ENCODE measurements at regions not wholly inside any gene's neighbourhood (a gene's known extent, or its start where the extent isn't known, plus 50 kb on each side); places are given as distances from the start of the nearest gene placed in this dataset.

GRCh38 chr10:61329854-61330253 is 123.3 kb downstream of the TMEM26 start:
- H3K36me3 ChIP-seq = no peaks in the 10 kb centered on the region
- ATAC-seq (no peak), DNase-seq (no peak)
- intact Hi-C loops (cut with DNase I) = no loop called here
- H3K9me3 ChIP-seq = no peaks in the 10 kb centered on the region
- H3K27me3 ChIP-seq = no peaks in the 10 kb centered on the region
- TF ChIP-seq CTCF (IDR thresholded peaks at IDR 0.05) = no peak
- no peaks in the 10 kb centered on the region for H3K4me1 ChIP-seq
- no peak overlapping the region for H3K4me3 ChIP-seq
- no peak overlapping the region for H3K27ac ChIP-seq

- intact Hi-C loops (cut with DNase I) = no loop called here
- Histone ChIP-seq H3K27ac (no peak overlapping the region), H3K9me3 (no peaks in the 10 kb centered on the region), H3K4me1 (no peaks in the 10 kb centered on the region), H3K4me3 (no peak overlapping the region), H3K27me3 (no peaks in the 10 kb centered on the region), H3K36me3 (no peaks in the 10 kb centered on the region)
- no peak for TF ChIP-seq CTCF (IDR thresholded peaks at IDR 0.05)
- DNase-seq = no peak
- ATAC-seq = no peak
Observed at GRCh38 chr10:61325223-61325960, 127.8 kb downstream of the TMEM26 start.

GRCh38 chr10:61323726-61324125 is 129.5 kb downstream of the TMEM26 start:
- no peak overlapping the region for H3K4me3 ChIP-seq
- intact Hi-C loops (cut with DNase I) = no loop called here
- no peaks in the 10 kb centered on the region for H3K36me3 ChIP-seq
- H3K27ac ChIP-seq = no peak overlapping the region
- no peak for DNase-seq
- no peaks in the 10 kb centered on the region for H3K9me3 ChIP-seq
- ATAC-seq = no peak
- H3K4me1 ChIP-seq = no peaks in the 10 kb centered on the region
- H3K27me3 ChIP-seq = no peaks in the 10 kb centered on the region
- TF ChIP-seq CTCF (IDR thresholded peaks at IDR 0.05) = no peak

- intact Hi-C loops (cut with DNase I) = no loop called here
- Histone ChIP-seq H3K27ac (no peak overlapping the region), H3K4me1 (no peaks in the 10 kb centered on the region), H3K9me3 (no peaks in the 10 kb centered on the region), H3K27me3 (no peaks in the 10 kb centered on the region), H3K36me3 (no peaks in the 10 kb centered on the region), H3K4me3 (no peak overlapping the region)
- no peak for ATAC-seq
- no peak for DNase-seq
- no peak for TF ChIP-seq CTCF (IDR thresholded peaks at IDR 0.05)
Observed at GRCh38 chr10:61321041-61321857, 131.9 kb downstream of the TMEM26 start.

- Histone ChIP-seq H3K9me3 (no peaks in the 10 kb centered on the region), H3K36me3 (no peaks in the 10 kb centered on the region), H3K4me1 (no peaks in the 10 kb centered on the region), H3K27me3 (no peaks in the 10 kb centered on the region), H3K27ac (no peak overlapping the region), H3K4me3 (no peak overlapping the region)
- TF ChIP-seq CTCF (IDR thresholded peaks at IDR 0.05) = no peak
- DNase-seq (no peak), ATAC-seq (no peak)
- intact Hi-C loops (cut with DNase I) = no loop called here
Observed at GRCh38 chr10:61320257-61320587, 133.0 kb downstream of the TMEM26 start.

Data from upper lobe of right lung (tissue), 1 donor.